ENCODE measurements at regions not wholly inside any gene's neighbourhood (a gene's known extent, or its start where the extent isn't known, plus 50 kb on each side); places are given as distances from the start of the nearest gene placed in this dataset.

DNA sequence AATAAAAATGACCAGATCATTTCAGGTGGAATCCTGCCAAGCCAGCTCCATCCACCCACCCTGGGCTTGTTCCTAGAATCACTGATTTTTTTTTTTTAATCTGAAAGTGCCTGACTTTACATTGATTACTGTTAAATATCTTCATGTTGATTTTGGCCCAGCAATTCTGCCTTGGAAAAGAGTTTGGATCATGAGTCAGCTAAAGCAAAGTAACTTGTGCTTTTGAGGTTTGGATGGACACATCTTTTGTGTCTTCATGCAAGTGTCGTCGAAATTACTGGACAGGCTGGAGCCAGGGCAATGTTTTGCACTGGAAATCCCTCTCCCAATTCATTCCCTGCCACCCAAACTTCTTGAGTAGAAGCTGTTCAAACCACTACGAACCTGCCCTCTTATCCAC lies 164.0 kb upstream of the SYT13 start:
- Mint-ChIP-seq H3K36me3 (ENCODE audit: low read depth) (no peaks in the 10 kb centered on the region), H3K27ac (peak overlapping the region in 1 of 3 experiments; percentile 43), H3K27me3 (ENCODE audit: low read depth) (peaks cover 6% of the 10 kb centered on the region), H3K4me3 (peak overlapping the region in 1 of 3 experiments; percentile 17), H3K4me1 (peaks cover 9% of the 10 kb centered on the region), H3K9me3 (no peaks in the 10 kb centered on the region)
- TF ChIP-seq, protein P1, sequence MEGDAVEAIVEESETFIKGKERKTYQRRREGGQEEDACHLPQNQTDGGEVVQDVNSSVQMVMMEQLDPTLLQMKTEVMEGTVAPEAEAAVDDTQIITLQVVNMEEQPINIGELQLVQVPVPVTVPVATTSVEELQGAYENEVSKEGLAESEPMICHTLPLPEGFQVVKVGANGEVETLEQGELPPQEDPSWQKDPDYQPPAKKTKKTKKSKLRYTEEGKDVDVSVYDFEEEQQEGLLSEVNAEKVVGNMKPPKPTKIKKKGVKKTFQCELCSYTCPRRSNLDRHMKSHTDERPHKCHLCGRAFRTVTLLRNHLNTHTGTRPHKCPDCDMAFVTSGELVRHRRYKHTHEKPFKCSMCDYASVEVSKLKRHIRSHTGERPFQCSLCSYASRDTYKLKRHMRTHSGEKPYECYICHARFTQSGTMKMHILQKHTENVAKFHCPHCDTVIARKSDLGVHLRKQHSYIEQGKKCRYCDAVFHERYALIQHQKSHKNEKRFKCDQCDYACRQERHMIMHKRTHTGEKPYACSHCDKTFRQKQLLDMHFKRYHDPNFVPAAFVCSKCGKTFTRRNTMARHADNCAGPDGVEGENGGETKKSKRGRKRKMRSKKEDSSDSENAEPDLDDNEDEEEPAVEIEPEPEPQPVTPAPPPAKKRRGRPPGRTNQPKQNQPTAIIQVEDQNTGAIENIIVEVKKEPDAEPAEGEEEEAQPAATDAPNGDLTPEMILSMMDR (IDR thresholded peaks at IDR 0.05; ENCODE audit: unreplicated experiment in 3 of 3) = no peak

DNA sequence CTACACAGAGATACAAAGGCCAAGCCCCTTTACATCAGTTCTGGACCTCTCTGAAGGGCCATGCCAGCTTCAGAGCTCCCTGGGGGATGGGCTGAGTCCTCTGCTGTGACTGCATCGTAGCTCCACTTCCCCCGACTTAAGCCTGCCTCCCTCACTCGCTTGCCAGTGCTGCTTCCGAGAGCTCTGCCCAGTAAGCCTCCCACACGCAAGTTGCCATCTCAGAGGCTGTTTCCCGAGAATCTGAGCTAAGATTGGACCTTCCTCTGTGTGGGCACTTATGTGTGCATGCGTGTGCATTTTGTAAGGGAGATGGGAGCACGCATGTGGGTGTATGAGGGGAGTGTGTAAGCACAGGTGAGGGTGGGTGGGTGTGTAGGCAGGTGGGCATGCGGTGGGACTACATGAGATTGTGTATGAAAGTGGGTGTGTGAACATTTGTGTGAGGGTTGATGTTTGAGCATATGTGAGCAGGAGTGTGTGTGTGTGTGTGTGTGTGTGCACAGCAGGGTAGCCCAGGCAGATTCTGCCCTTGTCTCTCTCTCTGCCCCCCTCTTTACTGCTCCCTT lies 163.0 kb upstream of the SYT13 start:
- Mint-ChIP-seq H3K27me3 (ENCODE audit: low read depth) (peaks cover 6% of the 10 kb centered on the region), H3K4me3 (no peak overlapping the region), H3K9me3 (no peaks in the 10 kb centered on the region), H3K27ac (no peak overlapping the region), H3K36me3 (ENCODE audit: low read depth) (no peaks in the 10 kb centered on the region), H3K4me1 (peaks cover 9% of the 10 kb centered on the region)
- TF ChIP-seq, protein P1 (IDR thresholded peaks at IDR 0.05; ENCODE audit: unreplicated experiment in 3 of 3) = no peak

DNA sequence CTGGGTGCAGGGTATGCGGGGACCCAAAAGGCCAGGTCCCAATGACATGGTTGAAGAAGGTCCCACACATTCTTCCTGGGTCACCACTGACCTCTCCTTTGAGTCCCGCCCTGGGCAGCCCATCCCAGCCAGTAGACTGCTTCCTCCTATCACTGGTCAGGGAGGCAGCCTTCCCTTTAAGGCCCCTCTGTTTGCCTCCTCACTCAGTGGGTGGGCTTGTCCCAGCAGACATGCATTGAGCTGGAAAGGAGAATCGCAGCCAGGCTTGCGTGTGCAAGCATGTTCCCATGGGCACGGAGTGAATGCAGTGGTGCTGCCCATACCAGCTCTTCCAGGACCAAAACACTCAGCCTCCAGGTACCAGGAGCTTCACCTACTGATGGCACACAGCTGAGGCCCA lies 162.4 kb upstream of the SYT13 start:
- Mint-ChIP-seq H3K27ac (no peak overlapping the region), H3K4me1 (peaks cover 9% of the 10 kb centered on the region), H3K9me3 (no peaks in the 10 kb centered on the region), H3K4me3 (no peak overlapping the region), H3K27me3 (ENCODE audit: low read depth) (peaks cover 9% of the 10 kb centered on the region), H3K36me3 (ENCODE audit: low read depth) (no peaks in the 10 kb centered on the region)
- TF ChIP-seq, protein P1 (IDR thresholded peaks at IDR 0.05; ENCODE audit: unreplicated experiment in 3 of 3) = no peak

DNA sequence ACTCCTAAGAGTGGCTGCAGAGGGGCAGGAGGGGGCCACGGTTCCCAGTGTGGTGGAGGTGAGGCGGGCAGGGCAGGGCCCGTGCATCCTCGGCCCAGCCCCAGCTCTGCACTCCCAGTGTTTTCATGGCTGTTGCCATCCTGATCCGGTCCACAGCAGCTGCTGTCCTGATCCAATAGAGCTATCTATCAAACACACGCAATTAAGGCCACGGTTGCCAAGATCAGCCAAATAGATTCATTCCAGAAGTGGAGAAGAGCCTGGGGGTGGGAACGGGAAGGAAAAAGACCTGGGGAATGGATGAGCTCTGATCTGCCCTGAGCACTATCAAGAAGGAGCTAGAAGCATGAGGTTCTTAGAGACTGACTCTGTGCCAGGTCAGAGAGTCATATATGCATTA lies 160.9 kb upstream of the SYT13 start:
- TF ChIP-seq, protein P1 (IDR thresholded peaks at IDR 0.05; ENCODE audit: unreplicated experiment in 3 of 3) = no peak
- H3K27ac Mint-ChIP-seq = peak overlapping the region in 1 of 3 experiments; percentile 2
- no peak overlapping the region for H3K4me3 Mint-ChIP-seq
- H3K4me1 Mint-ChIP-seq = peaks cover 9% of the 10 kb centered on the region
- H3K9me3 Mint-ChIP-seq = no peaks in the 10 kb centered on the region
- peaks cover 18% of the 10 kb centered on the region for H3K27me3 Mint-ChIP-seq (ENCODE audit: low read depth)
- H3K36me3 Mint-ChIP-seq (ENCODE audit: low read depth) = no peaks in the 10 kb centered on the region

DNA sequence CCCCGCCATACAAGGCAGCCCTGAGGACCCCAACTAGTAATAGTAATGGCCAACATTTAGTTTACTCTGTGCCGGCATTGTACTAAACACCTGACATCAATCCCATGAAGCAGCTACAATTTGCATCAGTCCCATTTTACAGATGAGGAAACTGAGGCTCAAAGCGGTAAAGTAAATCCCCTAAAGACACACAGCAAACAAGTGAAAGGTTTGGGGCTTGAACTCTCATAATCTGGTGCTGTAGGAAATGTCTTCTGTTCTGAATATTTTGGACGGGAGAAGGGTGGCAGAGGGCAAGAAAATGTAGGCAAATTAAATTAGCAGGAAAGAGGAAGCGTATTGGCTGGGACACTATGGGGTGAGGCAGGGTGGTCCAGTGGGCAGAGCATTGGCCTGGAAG lies 160.3 kb upstream of the SYT13 start:
- Mint-ChIP-seq H3K36me3 (ENCODE audit: low read depth) (no peaks in the 10 kb centered on the region), H3K27ac (no peak overlapping the region), H3K4me1 (peaks cover 9% of the 10 kb centered on the region), H3K9me3 (no peaks in the 10 kb centered on the region), H3K4me3 (no peak overlapping the region), H3K27me3 (ENCODE audit: low read depth) (peaks cover 18% of the 10 kb centered on the region)
- TF ChIP-seq, protein P1 (IDR thresholded peaks at IDR 0.05; ENCODE audit: unreplicated experiment in 3 of 3) = no peak

DNA sequence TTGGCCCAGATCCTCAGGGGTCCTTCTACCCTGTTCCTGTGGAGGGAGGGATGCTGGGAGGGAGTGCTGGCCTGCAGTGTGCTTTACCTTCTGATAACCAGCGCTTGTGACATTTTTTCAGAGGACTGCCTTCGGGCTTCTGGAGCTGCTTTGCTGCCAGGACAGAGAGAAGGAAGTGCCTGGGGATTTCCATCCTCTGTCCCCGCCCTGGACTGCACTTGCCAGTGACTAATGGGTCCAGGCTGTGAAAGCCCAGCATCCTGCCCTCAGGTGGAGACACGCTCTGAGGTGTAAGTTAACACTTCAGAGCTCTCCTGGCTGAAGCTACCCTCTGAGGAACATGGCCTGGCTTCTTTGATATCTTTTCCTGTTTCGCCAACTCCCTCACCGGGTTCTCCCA lies 158.7 kb upstream of the SYT13 start:
- H3K9me3 Mint-ChIP-seq = peaks cover 12% of the 10 kb centered on the region

More for the DNA sequence above, 158.7 kb upstream of the SYT13 start:
- TF ChIP-seq, protein P1 (IDR thresholded peaks at IDR 0.05; ENCODE audit: unreplicated experiment in 3 of 3) = no peak
- Mint-ChIP-seq H3K27me3 (ENCODE audit: low read depth) (peaks cover 22% of the 10 kb centered on the region), H3K4me3 (no peak overlapping the region), H3K27ac (no peak overlapping the region), H3K4me1 (peaks cover 9% of the 10 kb centered on the region), H3K36me3 (ENCODE audit: low read depth) (peaks cover 2% of the 10 kb centered on the region)
